ENCODE measurements at regions not wholly inside any gene's neighbourhood (a gene's known extent, or its start where the extent isn't known, plus 50 kb on each side); places are given as distances from the start of the nearest gene placed in this dataset.

DNA sequence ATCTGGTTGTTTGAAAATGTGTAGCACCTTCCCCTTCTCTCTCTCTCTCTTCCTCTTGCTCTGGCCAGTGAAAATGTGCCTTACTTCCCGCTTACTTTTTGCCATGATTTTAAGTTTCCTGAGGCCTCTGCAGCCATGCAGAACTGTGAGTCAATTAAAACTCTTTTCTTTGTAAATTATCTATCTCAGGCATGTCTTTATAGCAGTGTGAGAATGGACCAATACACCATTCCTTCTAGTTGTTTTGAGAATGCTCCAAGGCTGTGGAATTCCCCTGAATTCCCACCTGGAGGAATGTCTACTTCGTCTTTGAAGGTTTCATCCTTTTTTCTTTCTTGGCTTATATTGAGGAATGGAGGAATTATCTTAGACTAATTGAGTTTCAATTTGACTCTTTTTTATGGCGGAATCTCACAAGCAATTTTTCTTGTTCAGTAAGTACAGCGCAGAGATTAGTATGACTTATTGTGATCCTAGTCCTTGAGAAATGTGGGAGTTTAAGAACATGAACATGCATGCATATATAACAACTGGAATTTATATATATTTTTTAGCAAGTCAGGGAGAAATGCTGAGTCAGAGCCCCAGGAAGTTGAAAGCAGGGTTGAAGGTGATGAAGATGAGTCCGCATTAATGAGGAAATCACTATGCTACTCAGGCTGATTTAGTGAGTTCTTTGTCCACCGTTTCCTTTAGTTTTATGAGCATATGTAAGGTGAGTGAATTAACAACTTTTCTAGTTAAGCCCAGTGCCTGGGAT, 488.1 kb upstream of the ADAMTS16 start:
- in situ Hi-C loops (cut with HindIII; ENCODE audit: low sequenced_read_pairs) = no loop called here

DNA sequence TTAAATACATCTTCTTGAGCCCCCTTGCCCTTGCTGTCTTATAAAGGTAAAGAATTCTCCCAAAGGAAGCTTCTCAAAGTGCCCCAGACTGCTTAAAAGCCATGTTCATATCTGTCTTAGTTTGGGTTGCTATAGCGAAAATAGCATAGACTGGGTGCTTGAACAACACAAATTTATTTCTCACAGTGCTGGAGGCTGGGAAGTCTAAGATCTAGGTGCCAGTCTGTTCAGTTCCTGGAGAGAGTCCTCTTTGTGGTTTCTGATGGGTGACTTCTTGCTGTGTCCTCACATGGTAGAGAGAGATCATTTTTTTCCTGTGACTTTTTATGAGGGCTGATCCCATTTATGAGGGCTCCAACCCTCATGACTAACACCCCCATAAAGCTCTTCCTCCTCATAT, 486.7 kb upstream of the ADAMTS16 start:
- in situ Hi-C loops (cut with HindIII; ENCODE audit: low sequenced_read_pairs) = no loop called here

GRCh38 chr5:4659851-4660250, 480.3 kb upstream of the ADAMTS16 start:
- in situ Hi-C loops (cut with HindIII; ENCODE audit: low sequenced_read_pairs) = no loop called here

GRCh38 chr5:4661326-4661725, 478.8 kb upstream of the ADAMTS16 start:
- in situ Hi-C loops (cut with HindIII; ENCODE audit: low sequenced_read_pairs) = no loop called here

GRCh38 chr5:4661836-4662235, 478.3 kb upstream of the ADAMTS16 start:
- in situ Hi-C loops (cut with HindIII; ENCODE audit: low sequenced_read_pairs) = no loop called here

DNA sequence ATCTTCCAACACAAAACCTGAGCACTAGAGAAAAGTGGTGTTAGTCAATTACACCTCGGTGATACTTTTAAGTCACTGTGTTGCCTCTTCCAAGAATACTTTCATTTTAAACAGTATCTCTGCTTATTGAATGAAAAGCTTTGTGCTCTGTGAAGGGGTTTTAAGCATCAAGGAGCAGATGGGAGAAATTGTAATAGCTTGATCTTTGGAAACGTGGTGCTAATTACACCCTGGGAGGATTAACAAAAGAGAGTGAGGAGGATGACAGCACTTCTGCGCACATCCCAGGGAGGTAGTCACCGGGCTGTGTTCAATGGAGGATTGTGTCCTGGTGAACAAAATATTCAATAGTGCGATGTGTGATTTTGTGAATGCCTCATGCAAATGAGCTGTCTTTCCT, 477.4 kb upstream of the ADAMTS16 start:
- in situ Hi-C loops (cut with HindIII; ENCODE audit: low sequenced_read_pairs) = no loop called here

DNA sequence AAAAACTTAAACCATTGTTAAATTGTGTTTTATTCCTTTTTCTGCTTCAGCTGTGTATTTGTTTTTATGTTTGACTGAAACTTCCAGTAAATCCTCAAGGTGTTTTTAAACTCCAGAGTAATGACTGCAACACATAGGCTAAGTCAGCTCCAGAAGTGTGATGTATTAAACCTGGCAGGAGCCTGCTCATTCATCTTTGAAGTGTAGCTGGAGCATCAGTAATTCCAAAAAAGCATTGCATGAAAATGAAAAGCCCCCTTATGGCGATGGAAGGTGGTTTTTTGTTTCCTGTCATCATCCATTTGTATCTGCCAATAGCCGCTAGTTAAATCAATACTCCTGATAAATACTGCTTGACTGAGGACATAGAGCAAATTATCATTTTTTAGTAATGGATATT, 474.2 kb upstream of the ADAMTS16 start:
- in situ Hi-C loops (cut with HindIII; ENCODE audit: low sequenced_read_pairs) = no loop called here

- in situ Hi-C loops (cut with HindIII; ENCODE audit: low sequenced_read_pairs) = no loop called here
These were observed 466.0 kb upstream of the ADAMTS16 start for GRCh38 chr5:4674166-4674565.

GRCh38 chr5:4676934-4677333, 463.2 kb upstream of the ADAMTS16 start:
- in situ Hi-C loops (cut with HindIII; ENCODE audit: low sequenced_read_pairs) = no loop called here

DNA sequence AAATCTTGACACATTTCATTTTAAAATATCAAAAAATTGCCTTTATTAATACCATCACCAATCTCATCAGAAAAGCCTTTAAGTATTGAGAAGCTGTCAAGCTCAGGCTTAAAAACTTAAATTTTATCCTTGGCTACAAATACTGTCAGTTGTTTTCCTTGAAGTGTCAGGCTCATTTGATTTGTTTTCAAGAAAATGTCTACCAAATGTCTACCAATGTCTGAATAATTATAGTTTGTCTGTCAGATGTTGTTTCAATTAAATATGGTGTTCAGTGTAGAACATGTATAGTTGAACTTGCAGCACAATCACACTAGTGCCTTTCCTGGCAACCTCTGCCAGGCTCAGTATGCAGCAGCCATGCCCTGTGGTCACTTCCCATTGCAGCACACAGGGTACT, 455.2 kb upstream of the ADAMTS16 start:
- in situ Hi-C loops (cut with HindIII; ENCODE audit: low sequenced_read_pairs) = no loop called here

- in situ Hi-C loops (cut with HindIII; ENCODE audit: low sequenced_read_pairs) = no loop called here
These were observed 441.5 kb upstream of the ADAMTS16 start for GRCh38 chr5:4698596-4698995.

- in situ Hi-C loops (cut with HindIII; ENCODE audit: low sequenced_read_pairs) = no loop called here
These were observed 440.5 kb upstream of the ADAMTS16 start for GRCh38 chr5:4699592-4699991.

DNA sequence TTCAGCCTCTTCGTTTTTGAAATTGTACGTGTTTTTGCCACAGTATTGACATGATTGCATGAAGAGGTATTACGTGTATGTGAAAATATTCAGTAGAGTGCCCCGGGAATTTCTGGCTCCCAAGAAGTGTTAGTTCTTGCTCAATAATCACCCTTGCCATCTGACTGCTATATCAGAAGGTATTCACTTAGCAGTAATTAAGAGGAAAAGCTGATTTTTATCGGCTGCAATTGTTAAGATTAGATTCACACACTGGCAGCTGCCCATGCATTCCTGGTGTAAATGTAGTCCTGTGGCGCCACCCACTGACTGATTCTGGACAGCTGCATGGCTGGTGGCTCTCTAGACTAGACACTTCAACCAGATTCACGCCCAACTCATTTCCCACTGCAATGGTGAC, 440.1 kb upstream of the ADAMTS16 start:
- in situ Hi-C loops (cut with HindIII; ENCODE audit: low sequenced_read_pairs) = no loop called here

DNA sequence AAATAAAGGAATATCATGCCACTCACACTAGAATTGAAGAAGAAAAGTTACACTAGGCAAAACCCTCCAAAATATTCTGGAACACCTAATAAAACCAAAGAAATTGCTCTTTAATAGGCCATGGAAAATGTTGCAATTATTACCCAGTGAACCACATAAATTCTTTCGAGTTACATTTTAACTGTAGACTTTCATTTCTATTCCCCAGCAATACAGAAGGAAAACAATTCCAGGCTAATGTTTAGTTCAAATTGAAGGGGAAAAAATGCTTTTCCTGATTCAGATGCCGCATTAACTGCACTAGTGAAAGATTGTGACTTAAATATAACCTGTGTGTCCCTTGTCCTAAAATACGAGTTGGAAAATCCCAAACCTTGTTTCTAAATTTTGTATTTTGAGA, 439.3 kb upstream of the ADAMTS16 start:
- in situ Hi-C loops (cut with HindIII; ENCODE audit: low sequenced_read_pairs) = no loop called here

- in situ Hi-C loops (cut with HindIII; ENCODE audit: low sequenced_read_pairs) = no loop called here
These were observed 436.1 kb upstream of the ADAMTS16 start for GRCh38 chr5:4703931-4704458.

DNA sequence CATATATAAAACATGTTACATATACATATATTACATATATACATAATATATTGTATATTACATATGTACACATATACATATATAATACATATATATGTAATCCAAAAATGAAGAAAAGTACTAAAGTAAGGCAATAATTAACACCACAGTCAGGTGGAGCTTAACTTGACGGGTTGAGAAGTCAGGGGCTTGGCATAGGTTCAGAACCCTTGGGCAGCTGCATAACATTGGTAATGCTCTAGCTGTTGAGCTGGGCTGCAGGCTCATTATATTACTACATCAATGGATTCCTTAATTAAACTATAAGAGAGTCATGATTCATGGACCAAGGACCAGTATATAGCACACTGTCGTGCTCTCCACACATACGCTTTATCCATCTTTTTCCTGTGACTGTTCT, 435.2 kb upstream of the ADAMTS16 start:
- in situ Hi-C loops (cut with HindIII; ENCODE audit: low sequenced_read_pairs) = no loop called here

GRCh38 chr5:4716781-4717180, 423.3 kb upstream of the ADAMTS16 start:
- in situ Hi-C loops (cut with HindIII; ENCODE audit: low sequenced_read_pairs) = no loop called here

GRCh38 chr5:4717446-4717845, 422.7 kb upstream of the ADAMTS16 start:
- in situ Hi-C loops (cut with HindIII; ENCODE audit: low sequenced_read_pairs) = no loop called here

- in situ Hi-C loops (cut with HindIII; ENCODE audit: low sequenced_read_pairs) = no loop called here
These were observed 419.3 kb upstream of the ADAMTS16 start for GRCh38 chr5:4720831-4721230.

DNA sequence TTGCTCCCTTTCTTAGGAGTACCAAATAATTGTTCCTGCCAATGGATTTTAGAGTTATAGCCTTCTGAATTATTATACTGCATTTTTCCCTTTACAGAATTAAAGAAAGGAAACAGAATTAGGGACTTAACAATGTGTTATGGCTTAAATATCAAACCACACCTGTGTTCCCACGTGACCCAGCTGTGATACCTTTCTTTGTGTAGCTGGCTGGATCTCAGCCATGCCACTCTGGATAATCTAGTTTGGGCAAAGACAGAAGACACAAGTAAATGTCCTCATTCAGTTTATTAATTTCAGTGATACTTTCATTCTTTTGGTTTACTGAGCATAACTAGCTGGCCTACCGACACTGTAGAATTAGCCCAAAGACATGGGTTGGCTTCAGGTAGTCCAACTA, 417.2 kb upstream of the ADAMTS16 start:
- in situ Hi-C loops (cut with HindIII; ENCODE audit: low sequenced_read_pairs) = no loop called here

- in situ Hi-C loops (cut with HindIII; ENCODE audit: low sequenced_read_pairs) = no loop called here
These were observed 414.5 kb upstream of the ADAMTS16 start for GRCh38 chr5:4725594-4725993.

DNA sequence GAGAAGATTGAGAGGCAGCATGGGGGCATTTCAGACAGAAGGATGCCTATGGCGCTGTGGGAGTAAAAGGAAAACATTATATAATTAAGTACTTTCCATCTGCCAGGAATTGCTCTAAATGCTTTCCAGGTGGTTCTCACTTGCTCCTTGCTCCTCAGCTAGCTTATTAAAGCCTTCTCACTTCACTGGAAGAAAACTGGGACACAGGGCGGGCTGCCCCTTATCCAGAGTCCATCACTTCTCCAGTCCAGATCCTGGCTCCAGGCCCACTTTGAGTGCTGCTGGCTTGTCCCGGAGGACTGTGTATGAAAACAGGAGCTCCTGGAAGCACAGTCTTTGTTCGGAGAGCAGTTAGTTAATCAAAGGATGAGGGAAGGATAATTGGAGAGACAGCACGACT, 409.9 kb upstream of the ADAMTS16 start:
- in situ Hi-C loops (cut with HindIII; ENCODE audit: low sequenced_read_pairs) = no loop called here

DNA sequence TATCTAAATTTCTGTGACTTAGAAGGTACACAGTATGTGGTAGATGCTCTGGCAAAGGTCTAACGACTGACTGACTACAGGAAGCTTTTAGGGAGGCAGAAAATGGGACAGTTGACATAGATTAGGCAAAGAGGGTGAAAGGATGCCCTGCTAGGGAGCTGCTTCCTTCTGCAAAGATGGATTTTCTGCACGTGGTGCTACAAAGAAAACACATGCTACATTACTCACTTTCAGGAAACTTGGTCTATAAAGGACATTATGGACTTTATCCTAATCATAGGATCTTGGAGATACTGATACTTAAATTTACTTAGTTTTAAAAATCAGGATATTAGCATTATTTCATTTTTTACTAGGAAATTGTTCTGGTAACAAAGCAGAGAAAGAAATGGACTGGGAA, 405.8 kb upstream of the ADAMTS16 start:
- in situ Hi-C loops (cut with HindIII; ENCODE audit: low sequenced_read_pairs) = no loop called here
